K562 (cell line): ENCODE measurements at regions not wholly inside any gene's neighbourhood (a gene's known extent, or its start where the extent isn't known, plus 50 kb on each side); places are given as distances from the start of the nearest gene placed in this dataset.

Experiments used
- POLR2A ChIP-seq: fragments of 450-650 bp; conservative IDR thresholded peaks from 2 replicates; pipeline ENCODE4 v1.6.1; 2016
- TAF9B ChIP-seq: fragments of 450-650 bp; IDR thresholded peaks from 2 replicates; pipeline ENCODE4 v1.6.1; 2018; ENCODE audit warnings: mild to moderate bottlenecking; ENCODE audit not compliant: partially characterized antibody
- ZFX ChIP-seq: sonication (generic); formaldehyde crosslinking; IDR thresholded peaks from 2 replicates; pipeline ENCODE4 v1.8.0; 2022; ENCODE audit warnings: mild to moderate bottlenecking, missing genetic modification reagents, moderate library complexity

GRCh38 chr13:84491952-84492351 lies 609.7 kb upstream of the SLITRK1 start:
- no peak for TF ChIP-seq TAF9B
- TF ChIP-seq POLR2A, result no peak
- no peak for TF ChIP-seq ZFX (CRISPR knock-in tag)
